NCI-H774 (cell line): ENCODE measurements at regions not wholly inside any gene's neighbourhood (a gene's known extent, or its start where the extent isn't known, plus 50 kb on each side); places are given as distances from the start of the nearest gene placed in this dataset.

Experiments used
- DNase-seq: peaks from one replicate; lab custom pipeline; 2025; lab: John Stamatoyannopoulos, UW

DNA sequence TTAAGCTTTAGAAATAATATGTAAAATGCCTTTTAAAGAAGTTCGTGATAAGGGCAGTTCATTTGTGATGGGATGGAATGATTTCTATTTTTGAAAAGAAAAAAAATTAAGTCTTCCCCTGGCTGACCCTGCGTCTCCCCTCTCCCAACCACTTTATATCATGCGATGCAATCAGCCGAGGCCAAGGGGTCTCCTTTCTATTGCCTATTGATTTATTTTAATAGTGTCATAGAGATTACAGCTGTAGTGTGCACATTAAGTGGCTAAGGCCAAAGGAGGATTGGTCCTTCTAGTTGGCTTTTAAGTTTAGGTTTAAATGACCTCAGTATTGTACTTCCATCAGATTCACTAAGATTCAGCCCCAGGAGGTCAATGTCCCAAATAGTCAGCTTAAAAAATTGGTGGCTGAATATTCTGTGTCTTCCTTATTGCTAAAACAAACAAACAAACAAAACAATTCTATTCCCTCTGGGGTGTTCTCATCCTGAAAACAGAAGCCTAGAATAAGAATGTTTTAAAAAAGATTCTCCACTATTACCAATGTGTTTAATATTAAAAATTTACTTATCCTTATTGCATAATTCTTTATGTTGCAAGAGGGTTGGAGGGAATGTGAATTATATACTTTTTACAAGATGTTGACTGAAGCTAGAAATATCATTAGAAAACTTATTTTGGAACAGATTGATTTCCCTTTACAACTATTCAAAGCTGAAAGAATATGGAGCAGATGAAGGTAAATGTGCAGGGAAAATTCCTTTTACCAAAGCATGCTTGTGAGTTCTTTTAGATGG, 359.1 kb downstream of the SAMD5 start:
- no peak for DNase-seq

DNA sequence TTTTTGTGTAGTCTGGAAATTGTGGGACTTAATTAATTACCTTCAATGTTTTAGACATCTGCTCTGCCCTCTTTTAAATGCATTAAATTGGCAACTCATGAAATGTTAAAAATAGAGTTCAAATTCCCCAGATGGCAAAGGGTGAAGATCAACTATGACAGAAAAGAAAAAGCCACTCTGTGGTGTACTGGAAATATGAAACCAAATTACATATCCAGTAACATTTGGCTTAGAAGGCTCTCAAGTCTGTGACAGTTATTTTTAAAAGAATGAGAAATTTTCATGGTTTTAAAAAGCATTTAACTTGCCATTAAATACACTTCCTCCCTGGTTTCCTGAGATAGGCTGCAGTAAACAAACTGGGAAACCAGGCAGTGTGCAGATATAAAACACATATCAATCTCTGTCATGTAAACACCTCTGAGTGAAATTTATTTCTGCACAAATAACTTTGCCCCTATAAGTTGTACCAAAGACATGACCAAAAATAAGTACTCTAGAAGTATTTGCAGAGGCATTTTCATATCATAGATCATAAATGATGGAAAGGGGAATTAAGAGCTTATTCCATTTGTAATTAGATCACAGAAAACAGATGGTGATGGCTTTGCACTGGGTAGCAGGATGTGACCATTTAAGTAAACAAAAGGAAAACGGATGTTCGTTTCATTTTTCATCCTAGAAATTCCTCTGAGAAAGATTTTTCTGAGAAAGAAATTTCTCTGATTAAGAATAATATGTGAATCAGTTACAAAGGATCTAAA, 360.1 kb downstream of the SAMD5 start:
- DNase-seq, result no peak

DNA sequence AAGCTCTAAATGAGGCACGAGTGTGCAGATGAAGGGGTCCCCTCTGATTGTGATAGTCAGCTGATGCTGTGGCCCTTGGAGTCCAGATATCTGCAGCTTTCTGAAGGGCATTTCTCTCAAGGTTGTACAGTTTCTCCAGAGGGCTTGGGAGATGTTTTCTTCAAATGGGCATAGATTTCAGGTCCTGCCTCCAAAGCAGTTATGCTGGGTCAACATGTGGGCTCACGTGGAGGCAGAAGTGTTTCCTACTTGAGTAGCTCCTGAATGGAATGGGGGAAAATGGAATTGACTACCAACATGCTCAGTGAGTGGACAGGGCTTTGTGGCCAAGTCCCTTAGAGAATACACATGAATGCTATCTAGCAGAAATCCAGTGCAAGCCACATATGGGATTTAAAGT, 360.7 kb downstream of the SAMD5 start:
- no peak for DNase-seq

DNA sequence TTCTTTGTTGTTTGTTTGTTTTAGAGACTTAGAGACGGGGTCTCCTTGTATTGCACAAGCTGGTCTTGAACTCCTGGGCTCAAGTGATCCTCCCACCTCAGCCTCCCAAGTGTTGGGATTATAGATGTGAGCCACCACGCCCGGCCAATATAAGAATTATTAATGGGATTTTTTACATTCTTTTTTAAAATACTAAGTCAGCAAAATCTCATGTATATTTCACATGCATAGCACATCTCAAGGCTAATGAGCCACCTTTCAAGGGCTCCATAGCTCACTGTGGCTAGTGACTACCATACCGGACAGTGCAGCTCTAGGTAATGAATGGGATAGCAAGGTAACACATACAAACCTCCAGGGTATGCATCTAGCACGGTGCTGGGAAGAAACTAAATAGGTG, 361.4 kb downstream of the SAMD5 start:
- DNase-seq, result no peak

DNA sequence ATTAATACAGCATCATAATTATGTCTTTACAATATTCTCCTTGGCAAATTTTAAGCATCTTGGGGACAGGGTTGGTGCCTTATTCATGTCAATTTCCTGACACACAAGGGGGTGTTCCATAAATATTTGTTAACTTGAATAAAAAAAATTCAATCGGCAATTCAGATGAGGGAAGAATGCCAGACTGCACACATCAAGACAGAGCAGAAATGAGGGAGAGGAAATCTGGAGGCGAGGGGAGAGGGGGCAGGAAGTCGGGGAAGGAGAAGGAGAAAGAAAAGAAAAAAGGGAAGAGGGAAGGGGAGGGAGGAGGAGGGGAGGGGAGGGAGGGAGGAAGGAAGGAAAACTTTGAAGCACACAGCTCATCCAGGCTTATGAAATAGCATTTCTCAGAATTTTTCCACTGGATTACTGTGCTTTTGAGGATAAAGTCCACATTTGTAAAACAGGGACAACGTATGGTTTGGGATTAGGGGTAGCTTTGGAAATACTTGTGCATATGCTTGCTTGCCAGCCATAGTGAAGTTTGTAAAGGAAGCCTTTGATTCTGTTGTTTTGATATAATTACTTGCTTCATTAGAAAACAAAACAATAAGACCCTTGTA, 362.1 kb downstream of the SAMD5 start:
- DNase-seq, result no peak

DNA sequence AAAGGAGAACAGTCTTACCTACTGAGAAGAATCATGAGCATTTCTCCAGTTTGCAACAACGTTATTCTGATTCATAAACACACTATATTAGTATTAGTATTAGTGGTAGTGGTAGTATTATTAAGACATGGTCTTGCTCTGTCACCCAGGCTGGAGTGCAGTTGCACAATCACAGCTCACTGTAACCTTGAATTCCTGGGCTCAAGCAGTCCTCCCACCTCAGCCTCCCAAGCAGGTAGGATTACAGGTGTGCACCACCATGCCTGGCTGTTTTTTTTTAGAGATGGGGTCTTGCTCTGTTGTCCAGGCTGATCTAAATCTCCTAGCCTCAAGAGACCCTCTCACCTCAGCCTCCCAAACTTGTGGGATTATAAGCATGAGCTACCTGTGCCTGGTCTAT, 363.5 kb downstream of the SAMD5 start:
- no peak for DNase-seq

DNA sequence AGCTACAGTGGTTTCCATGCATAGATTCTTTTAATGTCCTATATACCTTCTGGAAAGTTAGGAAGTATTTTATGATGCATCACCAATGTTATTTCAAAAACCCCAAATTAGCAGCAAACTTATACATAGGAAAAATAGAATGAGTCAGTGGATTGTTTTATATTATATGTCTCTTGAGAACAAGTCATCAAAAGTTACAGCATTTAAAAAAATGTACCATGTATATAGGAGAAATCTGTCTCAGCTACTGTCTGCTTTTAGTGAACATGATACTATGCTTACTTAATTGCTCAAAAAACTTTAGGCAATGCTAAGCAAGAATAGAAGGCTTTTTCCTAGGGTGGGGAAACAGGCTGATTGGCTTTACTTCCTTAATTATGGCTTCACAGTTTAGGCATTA, 365.3 kb downstream of the SAMD5 start:
- no peak for DNase-seq

DNA sequence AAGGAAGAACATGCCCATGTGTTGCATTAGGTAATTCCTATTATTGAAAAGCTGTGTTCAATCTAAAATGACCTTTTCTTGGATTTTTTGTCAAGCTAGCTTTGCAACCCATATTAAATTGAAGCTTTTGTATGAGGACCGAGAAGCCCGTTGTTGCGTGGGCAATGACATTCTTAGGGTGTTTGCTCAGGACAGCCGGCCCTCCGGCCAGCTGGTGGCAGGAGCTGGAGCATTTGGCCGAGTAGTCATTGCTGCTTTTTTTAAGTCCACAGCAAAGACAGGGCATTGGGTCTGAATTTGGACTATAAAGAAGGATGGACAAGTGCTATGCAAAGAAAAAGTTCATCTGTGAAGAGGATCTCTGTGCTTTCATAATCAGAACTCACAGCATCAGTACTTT, 365.8 kb downstream of the SAMD5 start:
- no peak for DNase-seq

DNA sequence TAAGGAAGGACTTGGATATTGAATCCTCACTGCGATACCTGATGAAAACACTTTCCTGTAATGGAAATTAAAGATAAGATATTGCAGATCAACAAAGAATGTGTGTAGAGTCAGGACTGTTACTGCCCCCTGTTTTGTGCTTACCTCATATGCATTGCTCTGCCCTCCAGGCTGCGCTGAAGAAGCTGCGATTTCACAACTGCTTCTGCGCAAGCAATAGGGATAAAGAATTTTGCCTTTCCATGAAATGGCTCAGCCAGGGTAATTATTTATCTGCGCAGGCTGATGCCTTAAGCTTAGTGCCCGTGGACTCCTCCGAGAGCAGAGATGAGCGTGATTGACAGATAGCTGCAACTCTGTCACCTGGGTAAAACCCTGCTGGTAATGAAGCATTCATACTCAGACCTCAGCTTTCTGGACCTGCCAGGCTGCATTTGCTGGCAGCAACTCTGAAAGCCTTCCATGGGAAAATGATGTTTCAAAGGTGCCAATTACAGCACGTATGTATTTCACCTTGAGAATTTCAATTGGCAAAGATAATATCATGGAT, 370.6 kb downstream of the SAMD5 start:
- DNase-seq, result no peak

DNA sequence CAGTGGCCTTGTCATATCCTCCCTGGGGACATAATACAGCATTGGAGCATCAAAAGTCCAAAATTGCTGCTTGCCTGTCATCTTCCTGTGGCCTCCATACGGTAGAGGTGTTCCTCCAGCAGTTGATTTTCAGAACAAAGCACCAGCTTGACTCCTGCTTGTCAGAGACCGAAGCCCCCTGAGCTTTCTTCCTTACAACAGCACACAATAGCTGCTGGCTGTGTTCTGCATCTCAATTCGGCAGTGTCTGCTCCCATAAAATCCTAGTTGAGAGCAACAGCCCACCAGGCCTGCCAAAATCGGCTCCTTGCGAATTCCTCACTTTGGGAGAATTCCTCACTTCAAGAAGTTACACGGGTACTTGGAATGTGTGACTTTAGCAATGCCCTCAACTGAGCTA, 372.9 kb downstream of the SAMD5 start:
- DNase-seq, result no peak

DNA sequence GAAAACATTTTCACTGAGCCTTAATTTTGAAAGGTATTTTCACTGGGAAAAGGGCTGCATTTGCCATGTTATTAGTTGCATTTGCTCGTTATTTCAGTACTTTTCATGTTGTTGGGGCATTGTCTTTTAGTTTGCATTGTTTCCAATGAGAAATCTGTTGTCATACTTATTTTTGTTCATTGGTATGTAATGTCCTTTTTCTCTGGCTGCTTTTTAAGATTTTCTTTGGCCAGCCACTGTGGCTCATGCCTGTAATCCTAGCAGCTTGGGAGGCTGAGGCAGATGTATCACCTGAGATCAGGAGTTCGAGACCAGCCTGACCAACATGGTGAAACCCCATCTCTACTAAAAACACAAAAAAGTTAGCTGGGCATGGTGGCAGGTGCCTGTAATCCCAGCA, 379.9 kb downstream of the SAMD5 start:
- DNase-seq, result no peak

DNA sequence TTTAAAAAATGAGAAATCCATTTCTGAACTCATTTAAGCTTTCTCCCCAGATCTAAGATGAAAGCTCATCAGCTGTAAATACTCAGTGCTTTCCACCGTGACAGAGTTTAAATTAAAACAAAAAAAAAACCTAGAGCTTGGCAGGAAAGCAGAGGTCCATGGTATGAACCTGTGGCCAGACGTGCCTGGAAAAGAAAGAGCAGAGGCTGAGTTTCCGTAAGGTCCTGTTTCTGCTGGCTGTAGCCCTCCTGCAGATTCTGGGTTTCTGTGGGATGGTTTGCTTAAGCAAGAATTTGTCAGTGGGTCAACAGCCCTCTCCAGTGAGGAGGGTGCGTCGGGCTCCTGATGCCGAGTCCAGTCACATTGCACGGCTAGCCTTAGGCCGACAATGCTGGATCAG, 383.2 kb downstream of the SAMD5 start:
- no peak for DNase-seq

DNA sequence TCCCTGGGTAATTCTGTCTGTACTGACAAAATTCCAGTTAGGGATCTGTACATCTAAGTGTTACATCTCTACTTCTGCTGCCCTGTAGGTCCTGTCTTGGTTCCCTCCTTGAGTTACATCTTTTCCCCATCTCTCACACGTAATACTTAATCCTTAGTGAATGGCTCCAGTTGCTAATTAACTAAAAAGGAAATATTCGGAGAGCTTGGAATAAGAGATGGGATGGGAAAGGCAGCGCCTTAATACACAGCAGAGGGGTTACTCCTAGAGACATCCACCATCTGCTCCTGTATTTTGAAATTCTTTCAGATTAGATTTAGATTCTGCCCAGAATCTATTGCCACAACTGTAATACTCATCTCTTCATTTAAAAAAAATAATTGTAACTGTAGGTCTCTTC, 384.0 kb downstream of the SAMD5 start:
- no peak for DNase-seq

DNA sequence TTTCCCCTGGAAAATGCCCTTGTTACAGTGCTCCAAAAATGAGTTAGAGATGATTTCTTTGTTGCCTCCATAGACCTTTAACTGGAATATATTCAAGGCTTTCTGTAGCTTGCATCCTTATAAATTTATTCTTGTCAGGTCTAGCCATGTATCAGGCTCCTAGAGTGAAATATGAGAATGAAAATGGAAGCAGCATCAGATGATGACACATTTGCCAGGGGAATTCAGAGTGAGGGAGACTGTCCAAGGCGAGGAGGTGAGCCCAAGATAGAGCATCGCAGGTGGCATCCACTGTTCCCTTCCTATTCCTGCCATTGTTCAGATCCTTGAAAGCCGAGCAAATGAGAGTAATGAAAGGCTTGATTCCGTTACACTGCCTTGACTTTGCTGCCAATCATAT, 386.8 kb downstream of the SAMD5 start:
- DNase-seq, result no peak

DNA sequence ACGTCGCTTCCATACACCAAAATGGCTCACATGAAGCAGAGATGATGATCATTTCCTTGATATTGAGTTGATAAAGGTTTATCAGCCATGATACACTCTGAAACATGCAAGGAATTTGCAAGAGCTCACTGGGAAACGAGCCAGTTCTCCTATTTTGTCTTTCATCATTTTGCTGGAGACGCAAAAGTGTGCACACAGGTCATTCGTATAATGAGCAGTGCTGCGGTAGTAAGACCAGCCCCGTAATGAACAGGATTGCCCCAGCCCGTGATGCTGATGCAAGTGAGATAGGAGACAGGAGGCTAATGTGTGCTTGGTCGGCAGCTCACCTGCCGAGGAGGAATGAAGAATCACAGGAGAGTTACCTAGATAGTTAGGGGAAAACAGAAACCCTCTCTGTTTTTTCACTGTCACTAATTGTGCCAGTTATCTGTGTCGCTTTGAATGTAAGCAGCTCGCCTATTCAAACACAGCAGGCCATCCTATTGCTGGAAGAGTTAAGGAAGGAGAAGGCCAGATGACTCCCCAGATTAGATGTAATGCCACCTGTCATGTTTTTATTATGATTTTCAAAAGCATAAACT, 391.8 kb downstream of the SAMD5 start:
- no peak for DNase-seq

DNA sequence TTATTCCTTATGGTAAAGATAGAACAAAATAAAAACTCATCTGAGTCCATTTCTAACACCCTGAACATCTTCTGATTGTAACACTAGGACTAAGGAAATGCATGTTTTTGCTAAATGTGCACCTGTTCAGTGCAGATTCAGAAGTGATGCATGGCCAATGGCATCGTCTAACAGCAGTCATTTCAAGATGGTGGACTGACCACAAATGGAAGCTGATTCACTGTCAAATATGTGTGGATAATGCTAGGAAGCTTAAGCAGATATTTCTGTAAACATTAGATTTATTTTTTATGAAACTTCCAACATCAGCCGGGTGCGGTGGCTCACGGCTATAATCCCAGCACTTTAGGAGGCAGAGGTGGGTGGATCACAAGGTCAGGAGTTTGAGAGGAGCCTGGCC, 394.8 kb downstream of the SAMD5 start:
- DNase-seq, result no peak

DNA sequence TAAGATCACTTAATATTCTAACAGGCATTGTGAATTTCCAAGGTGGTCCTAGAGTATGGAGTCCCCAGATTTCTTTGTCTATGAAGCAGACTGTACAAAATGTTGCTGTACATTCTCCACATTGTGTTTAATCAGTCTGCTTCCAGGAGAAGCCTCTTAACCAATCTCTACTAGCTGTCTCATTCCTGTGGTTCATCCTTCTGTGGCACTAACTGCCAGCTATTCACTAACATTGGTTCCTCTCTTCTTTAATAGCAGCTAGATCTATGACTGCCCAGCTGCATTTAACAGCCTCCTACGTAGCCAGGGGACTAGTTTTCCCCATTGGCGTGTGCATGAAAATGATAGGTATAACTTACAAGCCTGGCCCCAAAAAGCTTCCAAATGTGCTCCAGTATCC, 395.4 kb downstream of the SAMD5 start:
- DNase-seq, result no peak

DNA sequence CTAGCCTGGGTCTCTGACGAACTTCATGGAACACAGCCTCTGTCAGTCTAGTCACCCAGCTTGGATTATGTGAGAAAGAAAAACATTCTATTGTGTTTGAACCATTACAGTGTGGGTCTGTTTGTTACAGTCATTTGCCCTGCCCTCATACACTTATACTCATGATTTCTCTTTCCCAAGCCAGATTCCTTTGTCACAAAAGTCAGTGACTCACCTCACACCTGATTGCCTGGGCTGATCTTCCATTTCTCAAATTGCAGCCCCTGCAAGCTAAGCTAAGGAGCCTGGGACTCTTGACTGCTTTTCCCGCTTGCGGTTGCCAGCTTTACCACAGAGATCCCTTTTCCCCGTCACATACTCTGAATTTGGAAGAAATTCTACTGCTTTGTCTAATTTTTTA, 395.9 kb downstream of the SAMD5 start:
- no peak for DNase-seq

DNA sequence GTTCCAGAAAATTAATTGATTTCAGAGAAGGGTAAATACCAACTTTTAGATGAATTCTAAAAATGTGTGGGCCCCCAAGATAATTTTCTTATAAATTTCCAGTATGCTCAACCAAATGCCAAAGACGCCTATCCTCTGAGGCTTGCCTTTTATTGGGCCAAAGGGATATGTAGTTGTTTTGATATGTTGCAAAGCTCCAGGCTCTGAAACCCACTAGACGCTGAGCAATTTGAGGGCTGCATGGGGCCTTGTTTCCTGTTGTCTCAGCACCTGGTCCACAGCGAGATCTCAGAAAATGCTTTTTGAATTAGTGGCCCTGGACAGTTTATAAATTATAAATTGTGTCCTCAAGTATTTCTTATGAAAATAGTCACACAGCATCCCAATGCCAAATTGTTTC, 397.2 kb downstream of the SAMD5 start:
- DNase-seq, result no peak

DNA sequence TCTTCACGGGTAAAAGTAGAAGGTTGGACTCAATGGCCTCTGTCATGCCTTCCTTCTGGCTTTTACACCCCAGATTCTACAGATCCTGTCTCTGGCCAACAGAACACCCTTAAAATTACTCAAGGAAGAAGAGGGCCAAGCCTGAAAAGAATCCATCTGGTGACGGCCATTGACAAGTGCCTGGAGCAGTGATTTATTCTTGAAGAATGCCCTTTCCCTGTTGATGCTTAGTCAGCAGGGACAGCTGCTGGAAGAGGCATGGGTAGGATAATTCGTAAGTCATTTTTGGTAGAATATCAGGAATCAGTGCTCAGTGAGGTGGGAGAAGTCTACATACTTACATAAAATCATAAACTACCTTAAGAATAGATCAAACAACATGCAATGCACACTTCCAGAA, 397.9 kb downstream of the SAMD5 start:
- DNase-seq, result no peak

DNA sequence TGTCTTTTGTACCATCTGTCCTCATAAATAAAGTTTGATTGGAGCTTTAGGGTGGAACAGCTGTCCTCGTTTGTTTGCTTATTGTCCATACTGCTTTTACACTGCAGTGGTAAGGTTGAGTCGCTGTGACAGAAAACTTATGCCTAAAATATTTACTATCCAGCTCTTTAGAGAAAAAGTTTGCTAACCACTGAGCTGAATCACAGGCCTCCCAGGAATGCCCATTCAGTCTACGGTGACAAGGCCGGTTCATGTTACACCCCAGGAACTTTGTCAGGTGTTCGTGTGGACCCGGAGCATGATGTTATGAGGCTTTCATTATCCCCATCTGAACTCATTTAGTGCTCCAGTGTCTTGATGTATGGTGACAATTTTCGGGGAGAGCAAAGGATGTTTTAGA, 401.1 kb downstream of the SAMD5 start:
- no peak for DNase-seq

DNA sequence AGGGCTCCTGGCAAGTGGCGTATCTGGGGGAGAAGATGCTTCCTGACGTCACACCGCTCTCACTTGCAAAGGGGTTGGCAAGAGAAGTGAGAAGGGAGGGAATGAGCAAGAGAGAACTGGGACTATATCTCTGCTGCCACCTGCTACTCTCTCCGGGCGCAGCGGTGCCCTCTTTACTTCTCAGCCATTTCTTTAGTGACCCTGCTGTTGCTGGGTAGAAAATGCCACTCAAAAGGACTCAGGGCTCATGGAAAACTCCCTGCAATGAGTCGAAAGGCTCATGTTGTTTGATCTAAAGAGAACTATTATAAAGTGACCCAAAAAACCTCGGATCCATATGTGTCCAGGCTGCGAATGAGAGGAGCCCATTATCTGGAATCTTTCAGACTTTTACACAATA, 401.8 kb downstream of the SAMD5 start:
- DNase-seq, result no peak

DNA sequence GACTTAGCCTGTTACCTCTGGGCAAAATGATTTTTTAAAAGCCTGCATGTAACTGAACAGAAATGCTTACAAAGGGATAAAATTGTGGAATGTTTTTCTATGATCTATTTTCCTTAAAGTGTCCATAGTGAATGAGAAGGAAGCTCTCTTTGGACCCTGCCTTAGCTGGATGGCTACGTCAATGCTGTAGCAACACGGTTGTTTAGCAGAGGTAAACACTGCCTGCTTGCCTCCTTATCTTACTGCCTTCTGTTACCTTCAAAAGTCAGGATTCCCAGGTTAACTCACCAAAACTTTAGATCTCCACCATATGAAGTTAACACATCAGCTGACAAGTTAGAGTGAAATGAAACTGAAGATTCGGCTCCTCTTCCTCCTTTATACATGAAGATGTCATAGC, 402.6 kb downstream of the SAMD5 start:
- no peak for DNase-seq
